ENCODE measurements at regions not wholly inside any gene's neighbourhood (a gene's known extent, or its start where the extent isn't known, plus 50 kb on each side); places are given as distances from the start of the nearest gene placed in this dataset.

- no peak overlapping the region for H2BK120ac ChIP-seq (replicated peaks; ENCODE audit: low read depth, low read length)
- H4K20me1 ChIP-seq (replicated peaks in 1 of 2; ENCODE audit: control insufficient read depth in 1 of 2, insufficient read depth in 2 of 2, low read length in 2 of 2) = no peaks in the 10 kb centered on the region
- H3K23me2 ChIP-seq (ENCODE audit: low read depth, low read length) = no peaks in the 10 kb centered on the region
- ChIA-PET CTCF (ENCODE audit: partially characterized antibody) (interaction anchor here (0.8 to 3.6 kb wide), 15 partner anchors 8 to 590 kb away, joined by 3 to 18 read pairs (median 3); no protein-coding TSS in a partner anchor), POLR2A (ENCODE audit: partially characterized antibody) (no interaction called here)
- no peak overlapping the region for H2AK5ac ChIP-seq (ENCODE audit: low read depth, low read length)
- H3K79me2 ChIP-seq (ENCODE audit: control insufficient read depth in 1 of 2, insufficient read depth in 2 of 2, low read length in 2 of 2) = no peaks in the 10 kb centered on the region
- H3K9me3 ChIP-seq (ENCODE audit: insufficient read depth in 2 of 2, low read depth in 1 of 2, low read length in 1 of 2) = no peaks in the 10 kb centered on the region
- no peak overlapping the region for H2BK15ac ChIP-seq (ENCODE audit: low read length)
- H3K79me1 ChIP-seq (ENCODE audit: low read depth, low read length) = no peaks in the 10 kb centered on the region
- no peak overlapping the region for H2BK5ac ChIP-seq (ENCODE audit: low read depth, low read length)
- H3K27ac ChIP-seq (ENCODE audit: low read depth, low read length) = no peak overlapping the region
- H3K14ac ChIP-seq (ENCODE audit: insufficient read length) = no peak overlapping the region
- no peaks in the 10 kb centered on the region; a peak in 1 of 7 replicates for H3K4me1 ChIP-seq (replicated peaks in 1 of 4; ENCODE audit: control insufficient read depth in 3 of 4, insufficient read depth in 4 of 4, low read length in 3 of 4)
- TF ChIP-seq, protein P1, sequence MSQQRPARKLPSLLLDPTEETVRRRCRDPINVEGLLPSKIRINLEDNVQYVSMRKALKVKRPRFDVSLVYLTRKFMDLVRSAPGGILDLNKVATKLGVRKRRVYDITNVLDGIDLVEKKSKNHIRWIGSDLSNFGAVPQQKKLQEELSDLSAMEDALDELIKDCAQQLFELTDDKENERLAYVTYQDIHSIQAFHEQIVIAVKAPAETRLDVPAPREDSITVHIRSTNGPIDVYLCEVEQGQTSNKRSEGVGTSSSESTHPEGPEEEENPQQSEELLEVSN (IDR thresholded peaks at IDR 0.05) = peak; percentile 41; the same call in 1 of the 2 replicates
- TF ChIP-seq EZH2 (IDR thresholded peaks at IDR 0.05; ENCODE audit: low read depth, low read length, severe bottlenecking) (no peak), CREB1 (IDR thresholded peaks at IDR 0.05) (no peak), SP2 (IDR thresholded peaks at IDR 0.05; ENCODE audit: low read length) (no peak), MAX (IDR thresholded peaks at IDR 0.05) (peak; percentile 50; the same call in 1 of the 2 replicates), ATF3 (IDR thresholded peaks at IDR 0.05; ENCODE audit: insufficient read depth, low read depth, low read length) (no peak)
- no peak overlapping the region for H2BK12ac ChIP-seq (ENCODE audit: low read depth, low read length)
- H3K4ac ChIP-seq (replicated peaks; ENCODE audit: insufficient read length, low read depth, low read length) = no peak overlapping the region
- H3K36me3 ChIP-seq (ENCODE audit: control insufficient read depth in 2 of 4, insufficient read depth in 4 of 4, low read length in 3 of 4) = no peaks in the 10 kb centered on the region
- H3K9ac ChIP-seq (replicated peaks in 1 of 4; ENCODE audit: extremely low read depth in 1 of 4, low read depth in 3 of 4, low read length in 3 of 4) = no peak overlapping the region
- H3K23ac ChIP-seq (ENCODE audit: insufficient read length) = no peak overlapping the region
- no peak overlapping the region; the same call in 1 of the 2 replicates for H3K18ac ChIP-seq (ENCODE audit: extremely low read depth, low read length)
- H3K56ac ChIP-seq (replicated peaks; ENCODE audit: insufficient read length, low read depth, low read length) = no peak overlapping the region
- H4K5ac ChIP-seq (ENCODE audit: insufficient read length, low read depth, low read length) = no peak overlapping the region
- FAIRE-seq (no peak), DNase-seq (ENCODE audit: low read depth in 1 of 2, low spot score in 2 of 2) (no peak)
- H4K8ac ChIP-seq (ENCODE audit: extremely low read depth, insufficient read depth, low read length) = no peak overlapping the region
- H2BK20ac ChIP-seq (ENCODE audit: low read length) = no peak overlapping the region
- H3K4me2 ChIP-seq (ENCODE audit: insufficient read depth in 1 of 2, low read depth in 2 of 2, low read length in 2 of 2) = no peak overlapping the region
- H4K91ac ChIP-seq (replicated peaks; ENCODE audit: insufficient read length, low read length) = no peak overlapping the region
- no peaks in the 10 kb centered on the region; a peak in 1 of 7 replicates for H3K27me3 ChIP-seq (replicated peaks in 1 of 4; ENCODE audit: control insufficient read depth in 3 of 4, extremely low read depth in 1 of 4, insufficient read depth in 3 of 4, low read length in 3 of 4)
- H2AFZ ChIP-seq (ENCODE audit: low read length) = no peak overlapping the region
- H3K4me3 ChIP-seq (ENCODE audit: extremely low read depth in 1 of 4, insufficient read depth in 2 of 4, low read depth in 3 of 4, low read length in 4 of 4) = no peak overlapping the region
- 83% methylated on average over 4 of the region's 4 CpGs; no CpG with 5 or more reads in 1 of the 2 experiments for WGBS, 2 experiments (ENCODE audit: extremely low coverage in 1 of 2, insufficient coverage in 1 of 2, insufficient read length in 1 of 2, insufficient replicate concordance in 2 of 2, low coverage in 1 of 2, low lambda C conversion rate in 2 of 2, missing lambda C conversion rate in 1 of 2)
Measured at GRCh38 chr1:17991996-17992395, 115.6 kb upstream of the IGSF21 start.
